ENCODE measurements at regions not wholly inside any gene's neighbourhood (a gene's known extent, or its start where the extent isn't known, plus 50 kb on each side); places are given as distances from the start of the nearest gene placed in this dataset.

GRCh38 chr4:18480342-18480741 lies 458.8 kb upstream of the LCORL start:
- intact Hi-C loops (cut with DNase I) = no loop called here
- Histone ChIP-seq H3K27ac (ENCODE audit: low read depth in 2 of 2, low read length in 2 of 2) (no peak overlapping the region), H3K4me3 (ENCODE audit: low read length in 3 of 3) (no peak overlapping the region), H3K4me1 (ENCODE audit: control insufficient read depth in 2 of 3, insufficient read depth in 2 of 3, low read depth in 1 of 3, low read length in 3 of 3) (no peaks in the 10 kb centered on the region), H3K9ac (ENCODE audit: low read length in 3 of 3) (no peak overlapping the region), H3K36me3 (ENCODE audit: control insufficient read depth in 2 of 3, insufficient read depth in 3 of 3, low read length in 3 of 3) (no peaks in the 10 kb centered on the region), H3K9me3 (ENCODE audit: control insufficient read depth in 2 of 3, insufficient read depth in 1 of 3, low read length in 3 of 3) (peaks cover 0 to 5% (median 0%) of the 10 kb centered on the region in 3 donors), H3K27me3 (ENCODE audit: control insufficient read depth, insufficient read depth, low read length) (no peaks in the 10 kb centered on the region)
- no peak for TF ChIP-seq CTCF (IDR thresholded peaks at IDR 0.05; ENCODE audit: borderline replicate concordance, extremely low read depth, insufficient read depth)
- FAIRE-seq = no peak
- no peak for DNase-seq

GRCh38 chr4:18479825-18480224 lies 458.3 kb upstream of the LCORL start:
- H3K4me1 ChIP-seq (ENCODE audit: control insufficient read depth in 2 of 3, insufficient read depth in 2 of 3, low read depth in 1 of 3, low read length in 3 of 3) = no peaks in the 10 kb centered on the region
- H3K27me3 ChIP-seq (ENCODE audit: control insufficient read depth, insufficient read depth, low read length) = no peaks in the 10 kb centered on the region
- intact Hi-C loops (cut with DNase I) = no loop called here
- no peak overlapping the region for H3K9ac ChIP-seq (ENCODE audit: low read length in 3 of 3)
- no peak overlapping the region for H3K4me3 ChIP-seq (ENCODE audit: low read length in 3 of 3)
- FAIRE-seq = no peak
- H3K36me3 ChIP-seq (ENCODE audit: control insufficient read depth in 2 of 3, insufficient read depth in 3 of 3, low read length in 3 of 3) = no peaks in the 10 kb centered on the region
- DNase-seq = no peak
- no peak overlapping the region for H3K27ac ChIP-seq (ENCODE audit: low read depth in 2 of 2, low read length in 2 of 2)
- TF ChIP-seq CTCF (IDR thresholded peaks at IDR 0.05; ENCODE audit: borderline replicate concordance, extremely low read depth, insufficient read depth) = no peak
- H3K9me3 ChIP-seq (ENCODE audit: control insufficient read depth in 2 of 3, insufficient read depth in 1 of 3, low read length in 3 of 3) = peaks cover 0 to 5% (median 0%) of the 10 kb centered on the region in 3 donors

GRCh38 chr4:18463987-18464559 lies 442.5 kb upstream of the LCORL start:
- FAIRE-seq (no peak), DNase-seq (no peak)
- Histone ChIP-seq H3K4me1 (ENCODE audit: control insufficient read depth in 2 of 3, insufficient read depth in 2 of 3, low read depth in 1 of 3, low read length in 3 of 3) (no peaks in the 10 kb centered on the region), H3K4me3 (ENCODE audit: low read length in 3 of 3) (no peak overlapping the region), H3K27me3 (ENCODE audit: control insufficient read depth, insufficient read depth, low read length) (no peaks in the 10 kb centered on the region), H3K27ac (ENCODE audit: low read depth in 2 of 2, low read length in 2 of 2) (no peak overlapping the region), H3K9me3 (ENCODE audit: control insufficient read depth in 2 of 3, insufficient read depth in 1 of 3, low read length in 3 of 3) (no peaks in the 10 kb centered on the region), H3K9ac (ENCODE audit: low read length in 3 of 3) (no peak overlapping the region), H3K36me3 (ENCODE audit: control insufficient read depth in 2 of 3, insufficient read depth in 3 of 3, low read length in 3 of 3) (no peaks in the 10 kb centered on the region)
- TF ChIP-seq CTCF (IDR thresholded peaks at IDR 0.05; ENCODE audit: borderline replicate concordance, extremely low read depth, insufficient read depth) = no peak
- intact Hi-C loops (cut with DNase I) = no loop called here

GRCh38 chr4:18458465-18458864 lies 436.9 kb upstream of the LCORL start:
- no peak for DNase-seq
- TF ChIP-seq CTCF (IDR thresholded peaks at IDR 0.05; ENCODE audit: borderline replicate concordance, extremely low read depth, insufficient read depth) = no peak
- no peaks in the 10 kb centered on the region for H3K27me3 ChIP-seq (ENCODE audit: control insufficient read depth, insufficient read depth, low read length)
- no peaks in the 10 kb centered on the region for H3K36me3 ChIP-seq (ENCODE audit: control insufficient read depth in 2 of 3, insufficient read depth in 3 of 3, low read length in 3 of 3)
- FAIRE-seq = no peak
- no peaks in the 10 kb centered on the region for H3K4me1 ChIP-seq (ENCODE audit: control insufficient read depth in 2 of 3, insufficient read depth in 2 of 3, low read depth in 1 of 3, low read length in 3 of 3)
- no peak overlapping the region for H3K27ac ChIP-seq (ENCODE audit: low read depth in 2 of 2, low read length in 2 of 2)
- intact Hi-C loops (cut with DNase I) = no loop called here
- H3K9ac ChIP-seq (ENCODE audit: low read length in 3 of 3) = no peak overlapping the region
- no peaks in the 10 kb centered on the region for H3K9me3 ChIP-seq (ENCODE audit: control insufficient read depth in 2 of 3, insufficient read depth in 1 of 3, low read length in 3 of 3)
- H3K4me3 ChIP-seq (ENCODE audit: low read length in 3 of 3) = no peak overlapping the region

Data from kidney (tissue), 13 donors.